ENCODE measurements at regions not wholly inside any gene's neighbourhood (a gene's known extent, or its start where the extent isn't known, plus 50 kb on each side); places are given as distances from the start of the nearest gene placed in this dataset.

- no peak for TF ChIP-seq ELF4 (IDR thresholded peaks at IDR 0.05)
- TF ChIP-seq ARNT (IDR thresholded peaks at IDR 0.05): no peak
- no peak for TF ChIP-seq CTBP1 (IDR thresholded peaks at IDR 0.05; ENCODE audit: borderline replicate concordance)
- no peak for TF ChIP-seq SUZ12 (IDR thresholded peaks at IDR 0.05)
- TF ChIP-seq PKNOX1 (IDR thresholded peaks at IDR 0.05): no peak
- TF ChIP-seq ZNF384 (IDR thresholded peaks at IDR 0.05): no peak
- TF ChIP-seq FOXM1 (IDR thresholded peaks at IDR 0.05; ENCODE audit: borderline replicate concordance): no peak
- no peak for TF ChIP-seq BHLHE40 (IDR thresholded peaks at IDR 0.05; ENCODE audit: borderline replicate concordance)
These were observed 290.1 kb downstream of the SMOC2 start for GRCh38 chr6:168730931-168731716.
